ENCODE measurements at regions not wholly inside any gene's neighbourhood (a gene's known extent, or its start where the extent isn't known, plus 50 kb on each side); places are given as distances from the start of the nearest gene placed in this dataset.

DNA sequence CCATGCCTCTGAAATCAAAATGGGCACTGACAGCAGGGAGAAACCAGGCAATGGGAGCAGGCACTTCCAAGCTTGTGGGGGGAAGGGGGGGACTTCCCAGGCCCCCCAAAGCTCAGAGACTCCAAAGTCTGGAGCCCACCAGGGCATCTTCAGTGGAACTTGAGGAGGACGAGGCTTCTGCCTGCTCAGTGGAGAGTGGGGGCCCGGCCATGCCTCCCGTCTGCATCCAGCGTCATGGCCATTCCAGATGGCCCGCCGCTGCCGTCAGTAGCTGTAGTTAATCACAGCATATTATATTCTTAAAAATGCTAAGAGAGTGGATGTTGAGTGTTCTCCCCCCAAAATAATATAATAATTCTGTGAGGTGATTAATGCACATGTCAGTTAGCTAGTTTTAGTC lies 315.2 kb downstream of the KCNJ2 start:
- H3K9me3 ChIP-seq (ENCODE audit: insufficient read depth, low read length) = no peaks in the 10 kb centered on the region
- no peaks in the 10 kb centered on the region for H3K79me2 ChIP-seq (ENCODE audit: insufficient read depth, low read length)
- H2AFZ ChIP-seq (ENCODE audit: low read depth, low read length, severe bottlenecking) = no peak overlapping the region
- no peaks in the 10 kb centered on the region for H3K36me3 ChIP-seq (ENCODE audit: low read length)
- H3K9me2 ChIP-seq (replicated peaks; ENCODE audit: insufficient read depth, low read length) = no peaks in the 10 kb centered on the region
- no peak overlapping the region for H3K4me2 ChIP-seq (ENCODE audit: low read depth, low read length, poor library complexity, severe bottlenecking)
- H3F3A ChIP-seq (ENCODE audit: insufficient read depth) = no peaks in the 10 kb centered on the region
- H3K4me3 ChIP-seq (ENCODE audit: insufficient read depth, low read length, poor library complexity, severe bottlenecking) = no peak overlapping the region
- no peaks in the 10 kb centered on the region for H4K20me1 ChIP-seq (ENCODE audit: low read depth, low read length)
- no peak overlapping the region for H3K9ac ChIP-seq (ENCODE audit: low read length)
- no peak for TF ChIP-seq CTCF (IDR thresholded peaks at IDR 0.05; ENCODE audit: insufficient read depth, low read length, poor library complexity, severe bottlenecking)
- no peak for TF ChIP-seq EZH2phosphoT487 (conservative IDR thresholded peaks at IDR 0.05; ENCODE audit: low read length)
- no peak overlapping the region for H3K27ac ChIP-seq (ENCODE audit: low read depth, low read length)
- H3K27me3 ChIP-seq (ENCODE audit: low read length) = no peaks in the 10 kb centered on the region

DNA sequence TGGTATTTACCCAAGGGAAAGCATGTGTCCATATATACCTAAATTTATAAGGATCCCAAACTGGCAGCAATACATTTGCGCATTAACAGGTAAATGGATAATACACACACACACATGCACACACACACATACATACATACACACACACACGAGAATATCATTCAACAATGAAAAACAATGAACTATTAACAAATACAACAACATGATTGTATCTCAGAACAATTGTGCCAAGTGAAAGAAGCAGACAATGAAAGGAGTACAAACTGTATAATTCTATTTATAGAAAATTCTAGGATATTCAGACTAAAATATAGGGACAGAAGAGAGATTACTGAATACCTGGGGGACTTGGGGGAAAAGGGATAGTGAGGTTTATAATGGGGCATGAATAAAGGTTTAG lies 323.0 kb downstream of the KCNJ2 start:
- H3K4me3 ChIP-seq (ENCODE audit: insufficient read depth, low read length, poor library complexity, severe bottlenecking) = no peak overlapping the region
- no peaks in the 10 kb centered on the region for H3K9me2 ChIP-seq (replicated peaks; ENCODE audit: insufficient read depth, low read length)
- H4K20me1 ChIP-seq (ENCODE audit: low read depth, low read length) = no peaks in the 10 kb centered on the region
- H3K4me2 ChIP-seq (ENCODE audit: low read depth, low read length, poor library complexity, severe bottlenecking) = no peak overlapping the region
- no peaks in the 10 kb centered on the region for H3K36me3 ChIP-seq (ENCODE audit: low read length)
- no peaks in the 10 kb centered on the region for H3K27me3 ChIP-seq (ENCODE audit: low read length)
- H3K27ac ChIP-seq (ENCODE audit: low read depth, low read length) = no peak overlapping the region
- no peaks in the 10 kb centered on the region for H3K9me3 ChIP-seq (ENCODE audit: insufficient read depth, low read length)
- H3K79me2 ChIP-seq (ENCODE audit: insufficient read depth, low read length) = no peaks in the 10 kb centered on the region
- no peak for TF ChIP-seq CTCF (IDR thresholded peaks at IDR 0.05; ENCODE audit: insufficient read depth, low read length, poor library complexity, severe bottlenecking)
- TF ChIP-seq EZH2phosphoT487 (conservative IDR thresholded peaks at IDR 0.05; ENCODE audit: low read length) = no peak
- H2AFZ ChIP-seq (ENCODE audit: low read depth, low read length, severe bottlenecking) = no peak overlapping the region
- H3F3A ChIP-seq (ENCODE audit: insufficient read depth) = no peaks in the 10 kb centered on the region
- no peak overlapping the region for H3K9ac ChIP-seq (ENCODE audit: low read length)

DNA sequence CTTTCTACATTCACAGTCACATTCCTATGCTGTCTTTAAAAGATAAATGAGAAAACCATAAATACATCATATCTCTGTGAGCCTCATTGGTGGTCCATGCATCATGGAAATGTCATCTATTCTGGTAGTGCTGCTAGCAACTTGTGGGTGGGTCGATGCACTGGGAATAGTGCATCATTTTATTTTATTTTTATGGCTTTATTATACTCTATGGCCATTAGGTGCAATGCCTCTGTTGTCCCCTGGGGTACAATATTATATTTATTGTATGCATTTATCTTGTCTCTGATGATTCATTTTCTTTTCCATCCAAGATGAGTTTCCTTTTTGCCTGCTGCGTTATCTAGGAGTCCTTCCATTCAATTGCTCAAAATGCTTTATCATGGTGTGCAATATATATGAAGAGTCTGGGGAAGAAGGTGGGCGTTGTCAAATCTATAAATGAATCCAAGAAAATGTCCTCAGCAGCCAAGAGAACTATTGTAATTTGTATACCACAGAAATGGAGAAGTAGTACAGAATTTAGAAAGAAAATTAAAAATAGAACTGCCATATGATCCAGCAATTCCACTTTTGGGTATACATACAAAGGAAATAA lies 324.0 kb downstream of the KCNJ2 start:
- H2AFZ ChIP-seq (ENCODE audit: low read depth, low read length, severe bottlenecking) = no peak overlapping the region
- no peak overlapping the region for H3K9ac ChIP-seq (ENCODE audit: low read length)
- no peak overlapping the region for H3K4me2 ChIP-seq (ENCODE audit: low read depth, low read length, poor library complexity, severe bottlenecking)
- no peaks in the 10 kb centered on the region for H3K9me3 ChIP-seq (ENCODE audit: insufficient read depth, low read length)
- H3K79me2 ChIP-seq (ENCODE audit: insufficient read depth, low read length) = no peaks in the 10 kb centered on the region
- no peaks in the 10 kb centered on the region for H3F3A ChIP-seq (ENCODE audit: insufficient read depth)
- no peaks in the 10 kb centered on the region for H3K9me2 ChIP-seq (replicated peaks; ENCODE audit: insufficient read depth, low read length)
- H3K27ac ChIP-seq (ENCODE audit: low read depth, low read length) = no peak overlapping the region
- TF ChIP-seq EZH2phosphoT487 (conservative IDR thresholded peaks at IDR 0.05; ENCODE audit: low read length) (no peak), CTCF (IDR thresholded peaks at IDR 0.05; ENCODE audit: insufficient read depth, low read length, poor library complexity, severe bottlenecking) (no peak)
- H3K4me3 ChIP-seq (ENCODE audit: insufficient read depth, low read length, poor library complexity, severe bottlenecking) = no peak overlapping the region
- no peaks in the 10 kb centered on the region for H3K36me3 ChIP-seq (ENCODE audit: low read length)
- no peaks in the 10 kb centered on the region for H3K27me3 ChIP-seq (ENCODE audit: low read length)
- no peaks in the 10 kb centered on the region for H4K20me1 ChIP-seq (ENCODE audit: low read depth, low read length)
